CMK (cell line): ENCODE measurements at regions not wholly inside any gene's neighbourhood (a gene's known extent, or its start where the extent isn't known, plus 50 kb on each side); places are given as distances from the start of the nearest gene placed in this dataset.
A peak's percentile ranks its signal among the peaks of the same experiment; 100 is the strongest.

ENCODE experiments used
- DNase-seq: peaks from one replicate; pipeline ENCODE4 v3.0.0-alpha.2; 2010; ENCODE audit warnings: low read depth

GRCh38 chr7:136251826-136252225 is 274.7 kb upstream of the MTPN start:
- no peak for DNase-seq

- no peak for DNase-seq
Observed at GRCh38 chr7:136247211-136247610, 270.1 kb upstream of the MTPN start.

GRCh38 chr7:136245327-136246004 is 268.3 kb upstream of the MTPN start:
- no peak for DNase-seq

- DNase-seq = no peak
Observed at GRCh38 chr7:136234040-136234439, 256.9 kb upstream of the MTPN start.

GRCh38 chr7:136230210-136230609 is 253.1 kb upstream of the MTPN start:
- no peak for DNase-seq

- no peak for DNase-seq
Observed at GRCh38 chr7:136229790-136230189, 252.6 kb upstream of the MTPN start.

GRCh38 chr7:136228171-136228570 is 251.0 kb upstream of the MTPN start:
- DNase-seq = no peak

GRCh38 chr7:136214356-136214755 is 237.2 kb upstream of the MTPN start:
- DNase-seq = no peak

GRCh38 chr7:136213012-136213411 is 235.9 kb upstream of the MTPN start:
- no peak for DNase-seq

GRCh38 chr7:136210664-136211063 is 233.5 kb upstream of the MTPN start:
- no peak for DNase-seq

- DNase-seq = no peak
Observed at GRCh38 chr7:136210079-136210478, 232.9 kb upstream of the MTPN start.

GRCh38 chr7:136205956-136206355 is 228.8 kb upstream of the MTPN start:
- no peak for DNase-seq

GRCh38 chr7:136198168-136198567 is 221.0 kb upstream of the MTPN start:
- DNase-seq = no peak

GRCh38 chr7:136194878-136195277 is 217.7 kb upstream of the MTPN start:
- no peak for DNase-seq

- DNase-seq = no peak
Observed at GRCh38 chr7:136193940-136194339, 216.8 kb upstream of the MTPN start.

- DNase-seq = no peak
Observed at GRCh38 chr7:136189506-136189998, 212.4 kb upstream of the MTPN start.

GRCh38 chr7:136186281-136186680 is 209.1 kb upstream of the MTPN start:
- no peak for DNase-seq

GRCh38 chr7:136184719-136185118 is 207.6 kb upstream of the MTPN start:
- DNase-seq = no peak

- no peak for DNase-seq
Observed at GRCh38 chr7:136183981-136184380, 206.8 kb upstream of the MTPN start.

- DNase-seq = no peak
Observed at GRCh38 chr7:136180984-136181383, 203.8 kb upstream of the MTPN start.

GRCh38 chr7:136179851-136180721 is 202.9 kb upstream of the MTPN start:
- peak; percentile 20 for DNase-seq

GRCh38 chr7:136179154-136179553 is 202.0 kb upstream of the MTPN start:
- DNase-seq = no peak

GRCh38 chr7:136174477-136175125 is 197.4 kb upstream of the MTPN start:
- DNase-seq = no peak
